Ectodermal cell (in vitro differentiated cells): ENCODE measurements at regions not wholly inside any gene's neighbourhood (a gene's known extent, or its start where the extent isn't known, plus 50 kb on each side); places are given as distances from the start of the nearest gene placed in this dataset.

Source experiments
- H3K27ac ChIP-seq: 2 replicates; pipeline ENCODE4 v1.7.0; 2013; ENCODE audit warnings: mild to moderate bottlenecking, low read depth, low read length; ENCODE audit not compliant: insufficient read depth, poor library complexity, severe bottlenecking
- H3K27me3 ChIP-seq: 2 replicates; pipeline ENCODE4 v1.7.0; 2013; ENCODE audit warnings: mild to moderate bottlenecking, low read length; ENCODE audit not compliant: insufficient read depth, control insufficient read depth, poor library complexity, severe bottlenecking
- H3K36me3 ChIP-seq: one replicate; pipeline ENCODE4 v1.7.0; 2013; ENCODE audit warnings: low read length; ENCODE audit not compliant: control insufficient read depth, insufficient read depth
- H3K4me1 ChIP-seq: one replicate; pipeline ENCODE4 v1.7.0; 2013; ENCODE audit warnings: low read length; ENCODE audit not compliant: control insufficient read depth, insufficient read depth
- H3K4me3 ChIP-seq: 2 replicates; pipeline ENCODE4 v1.7.0; 2013; ENCODE audit warnings: low read depth, low read length, control low read depth; ENCODE audit not compliant: insufficient read depth
- H3K9me3 ChIP-seq: 2 replicates; pipeline ENCODE4 v1.7.0; 2013; ENCODE audit warnings: mild to moderate bottlenecking, low read length, moderate library complexity; ENCODE audit not compliant: control insufficient read depth
- WGBS, 2 experiments: methylation state at CpG; one replicate each; pipeline ENCODE4 v1.1.7; 2013; ENCODE audit warnings: missing lambda C conversion rate in 2 of 2; 5-methylcytosine and 5-hydroxymethylcytosine counted together

DNA sequence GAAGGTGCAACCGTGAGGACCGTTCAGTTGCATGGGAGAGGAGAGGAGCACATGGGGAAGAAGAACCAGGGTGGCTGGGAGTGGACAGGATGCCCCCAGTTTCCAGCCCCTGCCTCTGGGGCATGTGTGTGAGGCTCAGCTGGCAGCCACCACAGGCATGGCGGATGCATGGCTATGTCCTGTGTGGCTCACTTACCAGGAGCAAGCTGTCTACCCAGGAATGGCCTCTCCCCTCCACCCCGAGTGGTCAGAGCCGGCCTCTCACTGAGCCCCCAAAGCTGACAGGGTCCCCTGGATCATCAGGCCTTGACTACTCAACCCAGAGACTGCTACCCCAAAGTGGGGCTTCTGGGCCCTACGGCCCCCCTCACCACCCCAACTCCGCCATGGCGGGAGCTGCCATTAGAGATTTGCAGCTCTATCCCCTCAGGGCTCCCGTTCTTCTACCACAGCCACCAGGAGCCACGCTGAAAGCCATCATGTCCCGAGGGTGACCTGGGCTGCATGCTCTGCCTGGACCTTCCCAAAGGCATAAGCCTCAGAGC lies 65.3 kb downstream of the RHOB start:
- Histone ChIP-seq H3K4me3 (no peak overlapping the region), H3K4me1 (peaks cover 30% of the 10 kb centered on the region), H3K9me3 (no peaks in the 10 kb centered on the region), H3K27ac (no peak overlapping the region), H3K36me3 (no peaks in the 10 kb centered on the region), H3K27me3 (no peaks in the 10 kb centered on the region)
- 93 to 94% methylated on average over 11 of the region's 11 CpGs for WGBS, 2 experiments

DNA sequence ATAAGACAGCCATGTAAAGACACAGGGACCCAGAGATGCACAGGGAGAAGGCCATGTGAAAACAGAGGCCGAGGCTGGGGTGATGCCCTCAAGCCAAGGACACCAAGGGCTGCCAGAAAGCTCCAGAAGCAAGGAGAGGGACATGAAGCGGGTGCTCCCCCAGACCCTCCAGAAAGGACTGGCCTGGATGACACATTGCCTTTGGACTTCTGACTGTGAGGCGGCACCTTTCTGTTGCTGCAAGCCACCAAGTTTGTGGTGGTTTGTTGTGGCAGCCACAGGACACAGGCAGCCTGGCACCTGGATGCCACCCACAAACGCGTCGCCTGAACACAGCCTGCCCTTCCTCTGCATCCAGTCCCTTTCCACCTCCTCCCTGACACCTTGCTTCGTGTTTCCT lies 67.1 kb downstream of the RHOB start:
- Histone ChIP-seq H3K27ac (no peak overlapping the region), H3K4me3 (no peak overlapping the region), H3K36me3 (no peaks in the 10 kb centered on the region), H3K4me1 (peaks cover 30% of the 10 kb centered on the region), H3K9me3 (no peaks in the 10 kb centered on the region), H3K27me3 (no peaks in the 10 kb centered on the region)
- WGBS, 2 experiments = 92 to 94% methylated on average over 7 of the region's 7 CpGs

DNA sequence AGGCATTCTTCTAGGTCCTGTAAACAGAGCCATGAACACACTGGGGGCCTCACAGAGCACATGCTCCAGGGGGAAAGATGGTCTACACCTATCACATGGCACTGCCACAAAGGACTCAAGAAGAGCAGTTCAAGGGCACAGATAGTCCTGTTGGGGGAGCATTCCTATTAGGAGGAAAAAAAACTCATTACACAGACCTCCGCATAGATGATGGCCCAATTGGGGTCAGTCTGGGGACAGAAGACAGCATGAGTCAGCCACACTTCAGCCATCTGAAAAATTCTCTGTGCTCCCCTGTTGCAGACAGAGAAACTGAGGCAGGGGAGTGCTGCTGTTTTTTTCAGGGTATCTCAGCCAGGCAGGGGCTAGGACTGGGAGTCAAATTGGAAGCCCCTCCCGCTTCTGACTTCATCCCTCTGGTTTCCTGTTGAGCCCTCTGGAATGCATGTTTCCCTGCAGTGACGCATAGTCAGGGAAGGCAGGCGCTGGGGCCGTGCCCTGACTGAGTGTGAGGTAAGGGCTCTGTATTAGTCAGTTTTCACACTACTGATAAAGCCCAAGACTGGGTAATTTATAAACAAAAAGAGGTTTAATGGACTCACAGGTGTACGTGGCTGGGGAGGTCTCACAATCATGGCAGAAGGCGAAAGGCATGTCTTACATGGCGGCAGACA lies 67.9 kb downstream of the RHOB start:
- 88 to 89% methylated on average over 8 of the region's 8 CpGs for WGBS, 2 experiments
- Histone ChIP-seq H3K36me3 (no peaks in the 10 kb centered on the region), H3K4me1 (peaks cover 28% of the 10 kb centered on the region), H3K4me3 (no peak overlapping the region), H3K27ac (no peak overlapping the region), H3K9me3 (no peaks in the 10 kb centered on the region), H3K27me3 (no peaks in the 10 kb centered on the region)

DNA sequence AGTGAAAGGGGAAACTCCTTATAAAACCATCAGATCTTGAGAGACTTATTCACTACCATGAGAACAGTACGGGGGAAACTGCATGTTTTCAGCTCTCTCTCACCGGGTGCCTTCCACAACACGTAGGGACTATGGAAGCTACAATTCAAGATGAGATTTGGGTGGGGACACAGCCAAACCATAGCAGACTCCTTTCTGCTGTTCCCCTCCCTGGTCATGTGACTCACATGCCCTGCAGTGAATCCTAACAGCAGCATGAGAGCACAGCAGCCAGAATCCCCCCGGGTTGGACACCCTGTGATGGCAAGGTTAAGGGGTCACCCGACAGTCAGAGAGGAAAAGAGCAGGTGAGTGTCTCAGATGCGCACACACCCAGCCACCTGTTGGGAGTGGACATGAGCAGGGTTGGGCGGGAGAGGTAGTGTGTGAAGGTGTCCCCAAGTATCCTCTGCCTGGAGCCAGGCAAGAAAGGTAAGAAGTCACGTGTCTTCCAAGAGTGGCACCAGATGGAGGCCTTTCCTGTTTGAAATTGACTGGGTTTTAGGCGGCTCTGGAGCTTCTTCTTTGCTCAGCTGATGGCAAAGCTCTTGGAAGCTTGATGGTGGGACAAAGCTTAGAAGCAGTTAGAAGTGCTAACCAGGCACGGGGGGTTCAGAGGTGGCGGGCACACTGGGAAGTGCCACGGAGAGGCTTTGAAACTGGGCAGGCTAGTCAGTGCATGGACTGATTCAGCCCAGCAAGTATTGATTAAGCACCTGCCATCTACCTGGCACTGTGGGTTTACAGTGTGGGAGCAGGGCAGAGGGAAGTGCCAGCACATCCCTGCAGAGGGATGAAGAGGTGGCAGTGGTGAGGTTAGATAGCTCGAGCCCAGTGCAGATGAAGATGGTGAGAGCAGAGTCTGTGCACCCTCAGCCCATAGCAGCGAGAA lies 68.7 kb downstream of the RHOB start:
- 88 to 89% methylated on average over 14 of the region's 14 CpGs for WGBS, 2 experiments
- Histone ChIP-seq H3K4me3 (no peak overlapping the region), H3K4me1 (peaks cover 20% of the 10 kb centered on the region), H3K36me3 (no peaks in the 10 kb centered on the region), H3K9me3 (no peaks in the 10 kb centered on the region), H3K27ac (no peak overlapping the region), H3K27me3 (no peaks in the 10 kb centered on the region)

DNA sequence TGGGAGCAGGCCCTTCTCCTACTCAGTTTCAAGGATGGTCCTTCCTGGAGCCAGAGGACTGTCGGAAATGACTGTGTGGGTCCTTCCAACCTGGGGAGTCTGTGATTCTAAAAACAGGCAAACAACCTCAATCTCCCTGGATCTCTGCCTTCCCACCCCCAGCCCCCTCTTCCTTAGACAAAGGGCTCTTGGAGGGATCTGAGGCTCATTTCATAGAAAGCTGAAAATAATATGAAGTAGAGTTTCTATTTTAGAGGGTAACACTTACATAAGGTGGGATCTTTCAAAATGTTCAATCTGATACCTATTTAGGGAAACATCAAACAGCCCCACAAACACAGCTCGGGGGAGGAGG lies 69.4 kb downstream of the RHOB start:
- peaks cover 14% of the 10 kb centered on the region for H3K4me1 ChIP-seq
- H3K9me3 ChIP-seq = no peaks in the 10 kb centered on the region
- no peaks in the 10 kb centered on the region for H3K36me3 ChIP-seq
- H3K27me3 ChIP-seq = no peaks in the 10 kb centered on the region
- H3K27ac ChIP-seq = no peak overlapping the region
- H3K4me3 ChIP-seq = no peak overlapping the region
- 93 to 94% methylated on average over 2 of the region's 2 CpGs for WGBS, 2 experiments

DNA sequence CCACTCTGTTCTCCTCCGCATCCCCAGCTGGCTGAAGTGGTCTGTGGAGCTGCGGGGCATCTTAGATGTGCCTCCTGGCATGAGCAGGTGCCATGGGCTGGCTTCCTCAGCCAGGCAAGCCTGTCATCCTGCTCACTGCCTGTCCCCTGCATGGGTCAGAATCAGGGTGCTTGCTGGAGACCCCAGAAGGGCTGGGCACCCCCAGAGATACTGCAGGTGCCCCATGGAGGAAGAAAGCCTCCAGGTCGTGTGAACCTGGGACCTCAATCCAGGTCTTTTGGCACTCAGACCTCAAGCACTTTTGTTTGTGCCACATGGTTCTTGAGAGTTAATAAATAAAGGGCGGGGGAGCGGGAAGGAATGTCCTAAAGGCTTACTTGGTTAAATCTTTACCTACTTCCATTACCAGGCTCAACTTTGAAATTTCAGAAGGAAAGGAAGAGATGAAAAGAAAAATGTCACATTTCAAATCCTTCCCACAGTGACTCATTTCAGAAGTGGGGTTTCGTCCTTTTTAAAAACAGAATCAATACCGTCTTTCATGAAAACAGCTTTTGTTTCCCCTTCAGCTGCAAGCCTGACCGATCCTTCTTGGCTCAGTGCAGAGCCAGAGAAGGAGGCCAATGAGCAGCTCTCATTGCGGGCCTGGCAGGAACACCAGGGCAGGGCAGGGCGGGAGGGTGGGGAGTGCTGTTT lies 69.9 kb downstream of the RHOB start:
- H3K4me3 ChIP-seq = no peak overlapping the region
- WGBS, 2 experiments = 66 to 74% methylated on average over 7 to 10 of the region's 10 CpGs
- H3K27me3 ChIP-seq = no peaks in the 10 kb centered on the region
- H3K36me3 ChIP-seq = no peaks in the 10 kb centered on the region
- peaks cover 9% of the 10 kb centered on the region for H3K4me1 ChIP-seq
- H3K27ac ChIP-seq = no peak overlapping the region
- H3K9me3 ChIP-seq = no peaks in the 10 kb centered on the region

DNA sequence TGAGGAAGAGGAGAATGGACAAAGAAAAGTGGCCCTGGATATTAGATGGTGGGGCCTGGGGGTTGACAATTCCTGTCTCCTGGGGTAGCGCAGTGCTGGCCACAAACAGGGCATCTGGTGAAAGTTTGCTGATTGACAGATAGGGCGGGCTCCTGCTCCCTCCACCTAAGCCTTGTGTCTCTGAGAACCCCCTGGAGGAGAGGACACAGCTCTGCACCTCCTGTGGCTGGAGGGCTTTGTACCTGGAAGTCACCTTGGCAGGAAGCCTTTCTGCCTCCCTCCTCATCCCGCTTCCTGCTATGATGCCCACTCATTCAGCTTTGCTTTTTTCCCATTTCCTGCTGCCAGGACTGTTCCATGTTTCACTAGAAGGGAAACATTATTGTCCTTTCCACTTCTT lies 72.4 kb downstream of the RHOB start:
- Histone ChIP-seq H3K27ac (no peak overlapping the region), H3K4me3 (no peak overlapping the region), H3K4me1 (peaks cover 9% of the 10 kb centered on the region), H3K27me3 (no peaks in the 10 kb centered on the region), H3K36me3 (no peaks in the 10 kb centered on the region), H3K9me3 (no peaks in the 10 kb centered on the region)
- 92% methylated on average over 3 of the region's 3 CpGs for WGBS, 2 experiments

DNA sequence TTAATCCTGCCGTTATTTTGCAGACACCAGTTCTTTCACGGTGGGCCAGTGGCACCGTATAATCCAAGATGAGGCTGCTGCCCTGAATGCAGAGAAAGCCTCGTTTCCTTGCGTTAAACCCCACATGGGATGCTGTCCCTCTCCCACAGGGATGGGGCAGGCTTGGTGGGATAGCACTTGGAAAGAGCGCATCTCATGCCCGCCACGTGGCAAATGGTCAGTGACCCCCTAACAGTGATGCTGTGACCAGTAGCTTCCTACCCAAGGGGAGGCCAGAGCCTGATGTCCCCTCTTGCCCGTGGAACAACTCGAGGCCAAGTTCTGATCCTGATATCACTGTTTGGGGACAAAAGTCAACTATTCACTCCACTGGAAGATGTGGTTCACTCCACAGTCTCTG lies 73.3 kb downstream of the RHOB start:
- H3K4me1 ChIP-seq = peaks cover 17% of the 10 kb centered on the region
- no peak overlapping the region for H3K27ac ChIP-seq
- no peaks in the 10 kb centered on the region for H3K27me3 ChIP-seq
- H3K9me3 ChIP-seq = no peaks in the 10 kb centered on the region
- no peaks in the 10 kb centered on the region for H3K36me3 ChIP-seq
- H3K4me3 ChIP-seq = no peak overlapping the region
- WGBS, 2 experiments = 84 to 86% methylated on average over 10 of the region's 10 CpGs

DNA sequence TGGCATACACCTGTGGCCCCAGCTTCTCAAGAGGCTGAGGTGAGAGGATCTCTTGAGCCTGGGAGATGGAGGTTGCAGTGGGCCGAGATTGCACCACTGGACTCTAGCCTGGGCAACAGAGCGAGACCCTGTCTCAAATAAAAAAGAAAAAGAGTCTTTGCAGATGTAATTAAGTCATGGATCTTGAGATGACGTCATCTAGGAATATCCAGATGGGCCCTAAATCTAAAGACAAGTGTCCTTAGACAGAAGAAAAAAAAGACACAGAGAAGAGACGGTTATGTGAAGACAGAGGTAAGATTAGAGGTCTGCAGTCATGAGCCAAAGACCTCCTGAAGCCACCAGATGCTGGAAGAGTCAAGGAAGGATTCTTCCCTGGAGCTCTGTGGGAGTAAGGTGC lies 74.3 kb downstream of the RHOB start:
- Histone ChIP-seq H3K36me3 (no peaks in the 10 kb centered on the region), H3K27ac (no peak overlapping the region), H3K27me3 (no peaks in the 10 kb centered on the region), H3K9me3 (no peaks in the 10 kb centered on the region), H3K4me1 (peaks cover 22% of the 10 kb centered on the region), H3K4me3 (no peak overlapping the region)
- WGBS, 2 experiments = 92 to 97% methylated on average over 4 of the region's 4 CpGs

DNA sequence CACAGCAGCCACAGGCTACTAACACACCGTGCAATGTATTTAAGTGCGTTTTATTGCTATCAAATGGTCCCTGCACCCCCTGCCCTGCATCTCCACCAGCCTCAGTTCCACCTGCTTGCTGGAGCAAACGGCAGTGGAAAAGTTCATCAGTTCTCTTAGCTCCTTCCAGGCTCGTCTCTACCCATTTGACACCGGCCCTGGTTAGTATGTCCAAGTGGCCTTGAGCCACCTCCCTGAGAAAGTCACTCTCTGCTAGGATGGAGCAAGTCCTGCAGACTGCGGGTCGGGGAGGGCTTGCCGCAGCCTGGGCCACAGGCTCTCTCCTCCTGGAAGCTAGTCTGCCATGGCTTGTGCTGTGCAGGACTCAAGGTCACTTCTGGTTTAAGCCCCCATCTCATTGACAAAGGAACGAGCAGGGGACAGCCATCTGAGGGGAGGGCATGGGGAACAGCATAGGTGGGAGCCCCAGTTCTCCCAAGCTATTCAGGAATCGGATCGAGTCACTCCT lies 74.9 kb downstream of the RHOB start:
- Histone ChIP-seq H3K36me3 (no peaks in the 10 kb centered on the region), H3K27ac (no peak overlapping the region), H3K4me1 (peaks cover 19% of the 10 kb centered on the region), H3K9me3 (no peaks in the 10 kb centered on the region), H3K27me3 (no peaks in the 10 kb centered on the region), H3K4me3 (no peak overlapping the region)
- 87 to 88% methylated on average over 11 of the region's 11 CpGs for WGBS, 2 experiments
